ENCODE measurements at regions not wholly inside any gene's neighbourhood (a gene's known extent, or its start where the extent isn't known, plus 50 kb on each side); places are given as distances from the start of the nearest gene placed in this dataset.
A peak's percentile ranks its signal among the peaks of the same experiment; 100 is the strongest.
"Not testable (repeated sequence)": the region's sequence is repeated elsewhere in the genome, so short reads cannot be mapped to it uniquely, and the experiment has no call there.

- DNase-seq: not testable (repeated sequence)
Observed at GRCh38 chr1:224028802-224029201, 85.1 kb upstream of the FBXO28 start.

- DNase-seq: not testable (repeated sequence)
Observed at GRCh38 chr1:224023122-224023521, 90.8 kb upstream of the FBXO28 start.

GRCh38 chr1:224022249-224022970, 91.5 kb upstream of the FBXO28 start:
- not testable (repeated sequence) for DNase-seq

- not testable (repeated sequence) for DNase-seq
Observed at GRCh38 chr1:224019866-224020265, 94.0 kb upstream of the FBXO28 start.

GRCh38 chr1:224015782-224016181, 98.1 kb upstream of the FBXO28 start:
- DNase-seq: not testable (repeated sequence)

GRCh38 chr1:224014330-224014649, 99.6 kb upstream of the FBXO28 start:
- DNase-seq: no peak

- not testable (repeated sequence) for DNase-seq
Observed at GRCh38 chr1:224013626-224014329, 100.1 kb upstream of the FBXO28 start.

- not testable (repeated sequence) for DNase-seq
Observed at GRCh38 chr1:224012807-224013434, 101.0 kb upstream of the FBXO28 start.

- not testable (repeated sequence) for DNase-seq
Observed at GRCh38 chr1:224012162-224012561, 101.7 kb upstream of the FBXO28 start.

- not testable (repeated sequence) for DNase-seq
Observed at GRCh38 chr1:224011751-224012150, 102.2 kb upstream of the FBXO28 start.

- DNase-seq: not testable (repeated sequence)
Observed at GRCh38 chr1:224011153-224011552, 102.8 kb upstream of the FBXO28 start.

- DNase-seq: not testable (repeated sequence)
Observed at GRCh38 chr1:224005973-224006372, 107.9 kb upstream of the FBXO28 start.

GRCh38 chr1:224004552-224005315, 109.2 kb upstream of the FBXO28 start:
- peak in 1 of 2 experiments; percentile 38 for DNase-seq

GRCh38 chr1:224003896-224004295, 110.0 kb upstream of the FBXO28 start:
- DNase-seq: not testable (repeated sequence)

GRCh38 chr1:224001757-224002156, 112.2 kb upstream of the FBXO28 start:
- not testable (repeated sequence) for DNase-seq

- not testable (repeated sequence) for DNase-seq
Observed at GRCh38 chr1:223999761-224000160, 114.2 kb upstream of the FBXO28 start.

GRCh38 chr1:223998676-223999455, 115.0 kb upstream of the FBXO28 start:
- DNase-seq: not testable (repeated sequence)

GRCh38 chr1:223996376-223996775, 117.5 kb upstream of the FBXO28 start:
- not testable (repeated sequence) for DNase-seq

- DNase-seq: peak; percentile 99 to 100
Observed at GRCh38 chr1:223992456-223993246, 121.3 kb upstream of the FBXO28 start.

- DNase-seq: not testable (repeated sequence)
Observed at GRCh38 chr1:223991297-223991857, 122.5 kb upstream of the FBXO28 start.

- DNase-seq: not testable (repeated sequence)
Observed at GRCh38 chr1:223961985-223962384, 116.2 kb upstream of the TP53BP2 start.

All from NCI-H2081 (cell line).